ENCODE measurements at regions not wholly inside any gene's neighbourhood (a gene's known extent, or its start where the extent isn't known, plus 50 kb on each side); places are given as distances from the start of the nearest gene placed in this dataset.

GRCh38 chr4:89493367-89493766 lies 185.8 kb upstream of the GPRIN3 start:
- TF ChIP-seq TAF1 (IDR thresholded peaks at IDR 0.05; ENCODE audit: borderline replicate concordance, insufficient read depth, low read length) (no peak), POLR2AphosphoS5 (IDR thresholded peaks at IDR 0.05; ENCODE audit: low read depth, low read length) (no peak)

- TF ChIP-seq TAF1 (IDR thresholded peaks at IDR 0.05; ENCODE audit: borderline replicate concordance, insufficient read depth, low read length) (no peak), SIN3A (IDR thresholded peaks at IDR 0.05; ENCODE audit: borderline replicate concordance, insufficient read depth, low read length) (no peak), FOXP2 (optimal IDR thresholded peaks at IDR 0.05; ENCODE audit: borderline replicate concordance, extremely low read depth, extremely low read length, insufficient read depth) (no peak), POLR2AphosphoS5 (IDR thresholded peaks at IDR 0.05; ENCODE audit: low read depth, low read length) (no peak)
- TF ChIP-seq, protein P1, sequence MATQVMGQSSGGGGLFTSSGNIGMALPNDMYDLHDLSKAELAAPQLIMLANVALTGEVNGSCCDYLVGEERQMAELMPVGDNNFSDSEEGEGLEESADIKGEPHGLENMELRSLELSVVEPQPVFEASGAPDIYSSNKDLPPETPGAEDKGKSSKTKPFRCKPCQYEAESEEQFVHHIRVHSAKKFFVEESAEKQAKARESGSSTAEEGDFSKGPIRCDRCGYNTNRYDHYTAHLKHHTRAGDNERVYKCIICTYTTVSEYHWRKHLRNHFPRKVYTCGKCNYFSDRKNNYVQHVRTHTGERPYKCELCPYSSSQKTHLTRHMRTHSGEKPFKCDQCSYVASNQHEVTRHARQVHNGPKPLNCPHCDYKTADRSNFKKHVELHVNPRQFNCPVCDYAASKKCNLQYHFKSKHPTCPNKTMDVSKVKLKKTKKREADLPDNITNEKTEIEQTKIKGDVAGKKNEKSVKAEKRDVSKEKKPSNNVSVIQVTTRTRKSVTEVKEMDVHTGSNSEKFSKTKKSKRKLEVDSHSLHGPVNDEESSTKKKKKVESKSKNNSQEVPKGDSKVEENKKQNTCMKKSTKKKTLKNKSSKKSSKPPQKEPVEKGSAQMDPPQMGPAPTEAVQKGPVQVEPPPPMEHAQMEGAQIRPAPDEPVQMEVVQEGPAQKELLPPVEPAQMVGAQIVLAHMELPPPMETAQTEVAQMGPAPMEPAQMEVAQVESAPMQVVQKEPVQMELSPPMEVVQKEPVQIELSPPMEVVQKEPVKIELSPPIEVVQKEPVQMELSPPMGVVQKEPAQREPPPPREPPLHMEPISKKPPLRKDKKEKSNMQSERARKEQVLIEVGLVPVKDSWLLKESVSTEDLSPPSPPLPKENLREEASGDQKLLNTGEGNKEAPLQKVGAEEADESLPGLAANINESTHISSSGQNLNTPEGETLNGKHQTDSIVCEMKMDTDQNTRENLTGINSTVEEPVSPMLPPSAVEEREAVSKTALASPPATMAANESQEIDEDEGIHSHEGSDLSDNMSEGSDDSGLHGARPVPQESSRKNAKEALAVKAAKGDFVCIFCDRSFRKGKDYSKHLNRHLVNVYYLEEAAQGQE (IDR thresholded peaks at IDR 0.05; ENCODE audit: insufficient read depth in 1 of 2, low read depth in 2 of 2, low read length in 2 of 2): no peak
These were observed 185.0 kb upstream of the GPRIN3 start for GRCh38 chr4:89492581-89493071.

- no peak for TF ChIP-seq SIN3A (IDR thresholded peaks at IDR 0.05; ENCODE audit: borderline replicate concordance, insufficient read depth, low read length)
- TF ChIP-seq, protein P1 (IDR thresholded peaks at IDR 0.05; ENCODE audit: insufficient read depth in 1 of 2, low read depth in 2 of 2, low read length in 2 of 2): no peak
- no peak for TF ChIP-seq POLR2AphosphoS5 (IDR thresholded peaks at IDR 0.05; ENCODE audit: low read depth, low read length)
- no peak for TF ChIP-seq FOXP2 (optimal IDR thresholded peaks at IDR 0.05; ENCODE audit: borderline replicate concordance, extremely low read depth, extremely low read length, insufficient read depth)
These were observed 184.2 kb upstream of the GPRIN3 start for GRCh38 chr4:89491761-89492160.

GRCh38 chr4:89489338-89489771 lies 181.8 kb upstream of the GPRIN3 start:
- no peak for TF ChIP-seq SIN3A (IDR thresholded peaks at IDR 0.05; ENCODE audit: borderline replicate concordance, insufficient read depth, low read length)
- TF ChIP-seq POLR2AphosphoS5 (IDR thresholded peaks at IDR 0.05; ENCODE audit: low read depth, low read length): no peak
- TF ChIP-seq, protein P1 (IDR thresholded peaks at IDR 0.05; ENCODE audit: insufficient read depth in 1 of 2, low read depth in 2 of 2, low read length in 2 of 2): no peak
- TF ChIP-seq FOXP2 (optimal IDR thresholded peaks at IDR 0.05; ENCODE audit: borderline replicate concordance, extremely low read depth, extremely low read length, insufficient read depth): no peak
- no peak for TF ChIP-seq TAF1 (IDR thresholded peaks at IDR 0.05; ENCODE audit: borderline replicate concordance, insufficient read depth, low read length)

GRCh38 chr4:89488736-89489135 lies 181.1 kb upstream of the GPRIN3 start:
- no peak for TF ChIP-seq SIN3A (IDR thresholded peaks at IDR 0.05; ENCODE audit: borderline replicate concordance, insufficient read depth, low read length)

DNA sequence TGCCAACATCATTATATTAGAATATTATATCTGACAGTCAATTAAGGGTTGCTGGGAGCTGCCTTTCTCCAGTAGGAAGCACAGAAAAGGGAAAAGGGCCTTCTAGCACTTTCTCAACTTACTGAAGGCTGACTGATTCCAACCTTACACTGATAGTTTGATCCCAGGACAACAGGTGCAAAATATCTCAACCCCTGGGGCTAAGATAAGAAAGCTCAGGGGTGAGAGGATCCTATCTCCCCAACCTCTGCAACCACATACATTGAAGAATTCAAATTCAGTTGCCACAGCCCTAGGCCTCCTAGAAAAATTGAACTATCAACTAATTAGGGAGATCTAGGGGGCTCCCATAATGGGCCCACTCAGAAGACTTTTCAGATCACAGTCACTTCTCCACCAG lies 179.1 kb upstream of the GPRIN3 start:
- TF ChIP-seq FOXP2 (optimal IDR thresholded peaks at IDR 0.05; ENCODE audit: borderline replicate concordance, extremely low read depth, extremely low read length, insufficient read depth): no peak
- TF ChIP-seq, protein P1 (IDR thresholded peaks at IDR 0.05; ENCODE audit: insufficient read depth in 1 of 2, low read depth in 2 of 2, low read length in 2 of 2): no peak
- no peak for TF ChIP-seq POLR2AphosphoS5 (IDR thresholded peaks at IDR 0.05; ENCODE audit: low read depth, low read length)
- no peak for TF ChIP-seq TAF1 (IDR thresholded peaks at IDR 0.05; ENCODE audit: borderline replicate concordance, insufficient read depth, low read length)
- no peak for TF ChIP-seq SIN3A (IDR thresholded peaks at IDR 0.05; ENCODE audit: borderline replicate concordance, insufficient read depth, low read length)
